Parathyroid adenoma (tissue), 2 donors: ENCODE measurements at regions not wholly inside any gene's neighbourhood (a gene's known extent, or its start where the extent isn't known, plus 50 kb on each side); places are given as distances from the start of the nearest gene placed in this dataset.

Experiments
- H2AFZ ChIP-seq: fragments of 300-600 bp; sonication (generic); one replicate; pipeline ENCODE4 v1.7.0; 2017; ENCODE audit warnings: antibody characterized with exemption, mild to moderate bottlenecking
- H3K27ac ChIP-seq: fragments of 300-600 bp; sonication (generic); one replicate; pipeline ENCODE4 v1.7.0; 2017
- H3K27me3 ChIP-seq: fragments of 300-600 bp; sonication (generic); one replicate; pipeline ENCODE4 v1.7.0; 2017; ENCODE audit warnings: low read length; ENCODE audit not compliant: control insufficient read depth, insufficient read depth
- H3K36me3 ChIP-seq: fragments of 300-600 bp; sonication (generic); one replicate; pipeline ENCODE4 v1.7.0; 2017; ENCODE audit warnings: low read length; ENCODE audit not compliant: control insufficient read depth, insufficient read depth
- H3K4me1 ChIP-seq: fragments of 300-600 bp; sonication (generic); one replicate; pipeline ENCODE4 v1.7.0; 2017; ENCODE audit warnings: control low read depth
- H3K4me2 ChIP-seq: fragments of 300-600 bp; sonication (generic); one replicate; pipeline ENCODE4 v1.7.0; 2017; ENCODE audit warnings: low read length
- H3K4me3 ChIP-seq: fragments of 300-600 bp; sonication (generic); one replicate; pipeline ENCODE4 v1.7.0; 2017; ENCODE audit warnings: low read depth, low read length
- H3K79me2 ChIP-seq: fragments of 300-600 bp; sonication (generic); one replicate; pipeline ENCODE4 v1.7.0; 2017; ENCODE audit warnings: control low read depth
- H3K9ac ChIP-seq: fragments of 300-600 bp; sonication (generic); one replicate; pipeline ENCODE4 v1.7.0; 2017; ENCODE audit warnings: mild to moderate bottlenecking
- H3K9me3 ChIP-seq: fragments of 300-600 bp; sonication (generic); one replicate; pipeline ENCODE4 v1.7.0; 2017; ENCODE audit warnings: low read length; ENCODE audit not compliant: control insufficient read depth
- CTCF ChIP-seq: fragments of 300-600 bp; sonication (generic); IDR thresholded peaks from one replicate; pipeline ENCODE4 v1.7.0; 2017; ENCODE audit warnings: antibody characterized with exemption, mild to moderate bottlenecking
- donor health status: primary hyperparathyroidism.

GRCh38 chr15:36106640-36107335, 472.6 kb upstream of the CDIN1 start:
- H3K9ac ChIP-seq, result no peak overlapping the region
- H3K4me1 ChIP-seq, result no peaks in the 10 kb centered on the region
- H2AFZ ChIP-seq, result no peak overlapping the region
- no peak overlapping the region for H3K27ac ChIP-seq
- H3K36me3 ChIP-seq, result no peaks in the 10 kb centered on the region
- H3K9me3 ChIP-seq, result no peaks in the 10 kb centered on the region
- H3K79me2 ChIP-seq, result no peaks in the 10 kb centered on the region
- no peaks in the 10 kb centered on the region for H3K27me3 ChIP-seq
- no peak for TF ChIP-seq CTCF
- no peak overlapping the region for H3K4me2 ChIP-seq
- H3K4me3 ChIP-seq, result no peak overlapping the region

GRCh38 chr15:36108541-36108940, 470.9 kb upstream of the CDIN1 start:
- H3K4me2 ChIP-seq, result no peak overlapping the region
- no peaks in the 10 kb centered on the region for H3K79me2 ChIP-seq
- H3K9me3 ChIP-seq, result no peaks in the 10 kb centered on the region
- H2AFZ ChIP-seq, result no peak overlapping the region
- H3K36me3 ChIP-seq, result no peaks in the 10 kb centered on the region
- no peak overlapping the region for H3K4me3 ChIP-seq
- no peaks in the 10 kb centered on the region for H3K4me1 ChIP-seq
- H3K27ac ChIP-seq, result no peak overlapping the region
- H3K9ac ChIP-seq, result no peak overlapping the region
- no peaks in the 10 kb centered on the region for H3K27me3 ChIP-seq
- TF ChIP-seq CTCF, result no peak

- no peak overlapping the region for H3K9ac ChIP-seq
- no peaks in the 10 kb centered on the region for H3K27me3 ChIP-seq
- H3K4me1 ChIP-seq, result no peaks in the 10 kb centered on the region
- H2AFZ ChIP-seq, result no peak overlapping the region
- H3K4me3 ChIP-seq, result no peak overlapping the region
- H3K36me3 ChIP-seq, result no peaks in the 10 kb centered on the region
- no peak for TF ChIP-seq CTCF
- no peaks in the 10 kb centered on the region for H3K79me2 ChIP-seq
- H3K9me3 ChIP-seq, result no peaks in the 10 kb centered on the region
- H3K27ac ChIP-seq, result no peak overlapping the region
- no peak overlapping the region for H3K4me2 ChIP-seq
Measured at GRCh38 chr15:36109943-36110658, 469.3 kb upstream of the CDIN1 start.

GRCh38 chr15:36110659-36110993, 468.8 kb upstream of the CDIN1 start:
- no peak overlapping the region for H3K4me3 ChIP-seq
- no peaks in the 10 kb centered on the region for H3K27me3 ChIP-seq
- H3K36me3 ChIP-seq, result no peaks in the 10 kb centered on the region
- no peak overlapping the region for H3K9ac ChIP-seq
- no peaks in the 10 kb centered on the region for H3K4me1 ChIP-seq
- H2AFZ ChIP-seq, result no peak overlapping the region
- TF ChIP-seq CTCF, result no peak
- H3K27ac ChIP-seq, result no peak overlapping the region
- no peak overlapping the region for H3K4me2 ChIP-seq
- H3K9me3 ChIP-seq, result no peaks in the 10 kb centered on the region
- H3K79me2 ChIP-seq, result no peaks in the 10 kb centered on the region

GRCh38 chr15:36117296-36117787, 462.1 kb upstream of the CDIN1 start:
- Histone ChIP-seq H2AFZ (no peak overlapping the region), H3K79me2 (no peaks in the 10 kb centered on the region), H3K27me3 (no peaks in the 10 kb centered on the region), H3K9ac (no peak overlapping the region), H3K36me3 (no peaks in the 10 kb centered on the region), H3K4me1 (no peaks in the 10 kb centered on the region), H3K4me3 (no peak overlapping the region), H3K9me3 (no peaks in the 10 kb centered on the region), H3K27ac (no peak overlapping the region), H3K4me2 (no peak overlapping the region)
- TF ChIP-seq CTCF, result no peak
